Neural cell (in vitro differentiated cells): ENCODE measurements at regions not wholly inside any gene's neighbourhood (a gene's known extent, or its start where the extent isn't known, plus 50 kb on each side); places are given as distances from the start of the nearest gene placed in this dataset.
A peak's percentile ranks its signal among the peaks of the same experiment; 100 is the strongest.

Experiments
- H2AFZ ChIP-seq: fragments of 200-600, 300-800 bp; sonication (generic), shearing (Covaris generic); 2 replicates; pipeline ENCODE4 v1.6.0; 2014; ENCODE audit warnings: low read depth, mild to moderate bottlenecking, antibody characterized with exemption, low read length, moderate library complexity
- H3F3A ChIP-seq: fragments of 200-600 bp; shearing (Covaris generic); 2 replicates; pipeline ENCODE4 v1.6.1; 2016; ENCODE audit warnings: mild to moderate bottlenecking, moderate library complexity, mixed read lengths, antibody characterized with exemption, low read length; ENCODE audit not compliant: insufficient read depth, poor library complexity, severe bottlenecking
- H3K27ac ChIP-seq: fragments of 200-600, 300-800 bp; sonication (generic), shearing (Covaris generic); 2 replicates; pipeline ENCODE4 v1.5.1; 2014; ENCODE audit warnings: mild to moderate bottlenecking, low read length, moderate library complexity
- H3K27me3 ChIP-seq: fragments of 300-800, 200-600 bp; sonication (generic), shearing (Covaris generic); 2 replicates; pipeline ENCODE4 v1.6.0; 2014; ENCODE audit warnings: mild to moderate bottlenecking, low read depth, low read length, moderate library complexity; ENCODE audit not compliant: insufficient read depth
- H3K36me3 ChIP-seq: fragments of 300-800, 200-600 bp; sonication (generic), shearing (Covaris generic); 2 replicates; pipeline ENCODE4 v1.5.1; 2014; ENCODE audit warnings: mild to moderate bottlenecking, antibody characterized with exemption, low read length, moderate library complexity; ENCODE audit not compliant: insufficient read depth
- H3K4me2 ChIP-seq: fragments of 300-800, 200-600 bp; sonication (generic), shearing (Covaris generic); 2 replicates; pipeline ENCODE4 v1.6.0; 2014; ENCODE audit warnings: mild to moderate bottlenecking, low read length
- H3K4me3 ChIP-seq: fragments of 300-800, 200-600 bp; sonication (generic), shearing (Covaris generic); 2 replicates; pipeline ENCODE4 v1.5.1; 2014; ENCODE audit warnings: mild to moderate bottlenecking, low read length, moderate library complexity
- H3K79me2 ChIP-seq: fragments of 200-600 bp; shearing (Covaris generic); replicated peaks from 2 replicates; pipeline ENCODE4 v1.6.0; 2014; ENCODE audit warnings: mild to moderate bottlenecking, low read length, moderate library complexity; ENCODE audit not compliant: insufficient read depth
- H3K9ac ChIP-seq: fragments of 300-800, 200-600 bp; sonication (generic), shearing (Covaris generic); 2 replicates; pipeline ENCODE4 v1.6.1; 2016; ENCODE audit warnings: mild to moderate bottlenecking, low read length, mixed read lengths
- H3K9me2 ChIP-seq: fragments of 200-600 bp; shearing (Covaris generic); 2 replicates; pipeline ENCODE4 v1.6.1; 2016; ENCODE audit warnings: mild to moderate bottlenecking, low read length, mixed read lengths; ENCODE audit not compliant: insufficient read depth
- H3K9me3 ChIP-seq: fragments of 200-600, 300-800 bp; sonication (generic), shearing (Covaris generic); 2 replicates; pipeline ENCODE4 v1.6.1; 2016; ENCODE audit warnings: mild to moderate bottlenecking, mixed run types, low read length, moderate library complexity, mixed read lengths
- H4K20me1 ChIP-seq: fragments of 200-600 bp; shearing (Covaris generic); 2 replicates; pipeline ENCODE4 v1.6.1; 2016; ENCODE audit warnings: mild to moderate bottlenecking, mixed run types; ENCODE audit not compliant: insufficient read depth
- CTCF ChIP-seq: fragments of 450-650 bp; IDR thresholded peaks from 2 replicates; pipeline ENCODE4 v1.5.1; 2014; ENCODE audit warnings: antibody characterized with exemption, mild to moderate bottlenecking, moderate library complexity; ENCODE audit not compliant: poor library complexity, severe bottlenecking
- EP300 ChIP-seq: fragments of 450-650 bp; conservative IDR thresholded peaks from 2 replicates; pipeline ENCODE4 v1.6.1; 2014; ENCODE audit warnings: antibody characterized with exemption, mild to moderate bottlenecking, moderate library complexity; ENCODE audit not compliant: poor library complexity, severe bottlenecking
- EZH2 ChIP-seq: fragments of 200-600, 300-800 bp; shearing (Covaris generic), sonication (generic); IDR thresholded peaks from 2 replicates; pipeline ENCODE4 v1.6.1; 2014; ENCODE audit warnings: antibody characterized with exemption, low read length, borderline replicate concordance, mild to moderate bottlenecking; ENCODE audit not compliant: insufficient read depth, poor library complexity, severe bottlenecking
- MXI1 ChIP-seq: fragments of 450-650 bp; conservative IDR thresholded peaks from 2 replicates; pipeline ENCODE4 v1.6.1; 2014; ENCODE audit warnings: antibody characterized with exemption, mild to moderate bottlenecking; ENCODE audit not compliant: poor library complexity, severe bottlenecking
- POLR2AphosphoS5 ChIP-seq: IDR thresholded peaks from 2 replicates; pipeline ENCODE4 v1.6.1; 2012
- RAD21 ChIP-seq: fragments of 450-650 bp; conservative IDR thresholded peaks from 2 replicates; pipeline ENCODE4 v1.6.1; 2014; ENCODE audit warnings: antibody characterized with exemption, mild to moderate bottlenecking, moderate library complexity
- REST ChIP-seq: IDR thresholded peaks from 2 replicates; pipeline ENCODE4 v1.6.1; 2012; ENCODE audit warnings: borderline replicate concordance
- SMC3 ChIP-seq: fragments of 450-650 bp; conservative IDR thresholded peaks from 2 replicates; pipeline ENCODE4 v1.6.1; 2014; ENCODE audit warnings: antibody characterized with exemption, mild to moderate bottlenecking, moderate library complexity; ENCODE audit not compliant: poor library complexity
- TAF1 ChIP-seq: IDR thresholded peaks from 2 replicates; pipeline ENCODE4 v1.6.1; 2012; ENCODE audit warnings: low read depth

- no peak overlapping the region for H3K4me2 ChIP-seq
- no peaks in the 10 kb centered on the region for H3K9me2 ChIP-seq
- no peaks in the 10 kb centered on the region for H3F3A ChIP-seq
These were observed 838.6 kb downstream of the RPS29 start for GRCh38 chr14:48747561-48748089.

GRCh38 chr14:48744202-48744601, 842.0 kb downstream of the RPS29 start:
- no peaks in the 10 kb centered on the region for H3K27me3 ChIP-seq
- H3F3A ChIP-seq, result no peaks in the 10 kb centered on the region
- H3K27ac ChIP-seq, result no peak overlapping the region
- H3K79me2 ChIP-seq, result no peaks in the 10 kb centered on the region
- H4K20me1 ChIP-seq, result no peaks in the 10 kb centered on the region
- H3K9me3 ChIP-seq, result no peaks in the 10 kb centered on the region
- H2AFZ ChIP-seq, result no peak overlapping the region
- H3K4me2 ChIP-seq, result no peak overlapping the region
- H3K4me3 ChIP-seq, result no peak overlapping the region
- H3K9me2 ChIP-seq, result no peaks in the 10 kb centered on the region
- no peaks in the 10 kb centered on the region for H3K36me3 ChIP-seq
- no peak overlapping the region for H3K9ac ChIP-seq
- no peak for TF ChIP-seq RAD21
- no peak for TF ChIP-seq EZH2
- TF ChIP-seq EP300, result no peak
- TF ChIP-seq POLR2AphosphoS5, result no peak
- TF ChIP-seq MXI1, result no peak
- no peak for TF ChIP-seq REST

More at GRCh38 chr14:48747561-48748089, 838.6 kb downstream of the RPS29 start:
- no peak overlapping the region for H3K9ac ChIP-seq
- H2AFZ ChIP-seq, result no peak overlapping the region
- no peaks in the 10 kb centered on the region for H3K79me2 ChIP-seq
- no peaks in the 10 kb centered on the region for H3K27me3 ChIP-seq
- peak overlapping the region; percentile 60 for H3K27ac ChIP-seq
- H3K9me3 ChIP-seq, result no peaks in the 10 kb centered on the region
- H3K4me3 ChIP-seq, result no peak overlapping the region
- no peaks in the 10 kb centered on the region for H3K36me3 ChIP-seq
- TF ChIP-seq RAD21 (peak; percentile 28), TAF1 (no peak), CTCF (no peak), REST (no peak), EZH2 (no peak), SMC3 (no peak), POLR2AphosphoS5 (no peak), EP300 (peak; percentile 48), MXI1 (no peak)
- no peaks in the 10 kb centered on the region for H4K20me1 ChIP-seq
